ENCODE measurements at regions not wholly inside any gene's neighbourhood (a gene's known extent, or its start where the extent isn't known, plus 50 kb on each side); places are given as distances from the start of the nearest gene placed in this dataset.

DNA sequence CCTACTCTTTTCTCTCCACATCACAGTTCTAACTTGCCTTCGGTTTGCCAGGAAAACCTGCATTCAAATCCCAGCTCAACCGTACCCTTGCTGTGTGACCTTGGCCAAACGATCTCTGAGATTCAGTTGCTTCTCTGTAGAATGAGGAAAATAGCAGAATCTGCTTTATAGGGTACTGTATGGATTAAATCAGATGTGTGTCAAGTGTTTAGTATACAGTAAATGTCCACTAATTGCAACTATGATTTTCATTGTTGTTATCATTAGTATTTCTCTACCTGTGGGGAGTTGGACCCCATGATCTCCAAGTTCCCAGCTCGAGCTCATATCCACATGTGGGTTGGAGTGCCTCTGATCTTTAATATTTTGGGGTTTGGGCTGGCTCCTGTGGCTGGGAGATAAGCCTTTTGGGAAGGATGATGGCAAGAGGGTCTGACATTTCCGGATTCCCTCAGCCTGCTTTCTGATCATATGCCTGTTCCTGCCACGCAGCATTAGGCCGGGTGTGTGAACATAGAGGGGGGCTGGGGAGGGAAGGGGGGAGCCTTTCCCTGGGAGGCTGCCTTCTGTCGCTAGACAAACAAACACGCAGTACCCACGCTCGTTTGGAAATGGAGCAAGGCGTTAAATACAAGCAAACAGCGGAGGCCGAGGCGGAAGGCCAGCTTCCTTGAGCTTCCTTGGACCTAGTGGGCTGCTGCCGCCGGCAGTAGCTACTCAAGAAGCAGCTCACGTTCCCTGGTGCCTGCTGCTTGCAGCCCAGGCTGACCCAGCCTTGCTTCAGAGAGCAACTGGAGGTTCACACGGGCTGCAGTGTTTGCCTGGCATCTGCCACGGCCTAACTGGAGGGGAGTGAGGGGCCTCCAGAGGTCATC is 213.5 kb upstream of the LHX5 start:
- no peak for DNase-seq (ENCODE audit: low spot score)

DNA sequence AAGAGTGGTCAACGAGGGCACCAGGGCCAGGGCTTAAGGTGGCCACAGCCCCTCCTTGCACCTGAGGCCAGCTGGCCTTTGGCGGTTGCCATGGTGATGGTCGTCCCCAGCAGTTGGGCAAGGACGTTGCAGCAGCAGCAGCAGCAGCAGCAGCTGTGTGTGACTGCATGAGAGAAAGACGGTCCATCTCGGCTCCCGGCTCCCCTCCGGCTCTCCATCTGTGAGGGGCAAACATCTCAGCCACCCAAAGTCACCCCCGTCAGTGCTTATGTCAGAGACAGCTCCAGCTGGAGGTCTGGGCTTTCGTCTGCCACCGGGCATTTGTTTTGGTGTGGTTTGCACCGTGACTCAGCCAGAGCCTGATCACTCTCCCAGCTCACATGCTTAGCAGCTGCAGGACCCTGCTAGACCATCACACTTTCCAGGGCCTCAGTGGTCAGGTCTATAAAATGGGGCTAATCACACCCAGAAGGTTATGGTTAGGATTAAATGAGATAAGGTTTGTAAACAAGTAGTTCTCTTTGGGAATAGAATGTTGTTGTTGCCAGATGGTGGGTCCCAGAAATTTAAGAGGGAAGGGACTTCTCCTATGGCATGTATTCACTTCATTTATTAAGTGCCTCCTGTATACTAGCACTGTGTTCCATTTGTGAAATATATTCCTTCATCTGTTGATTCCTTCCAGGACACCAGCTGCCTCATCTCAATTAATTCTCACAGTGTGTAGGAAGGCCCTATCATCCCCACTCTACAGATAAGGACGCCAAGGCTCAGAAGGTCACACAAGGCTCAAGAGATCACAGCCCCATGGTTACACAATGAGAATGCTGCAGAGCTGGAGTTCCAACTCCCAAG is 212.6 kb upstream of the LHX5 start:
- peak; percentile 34 for DNase-seq (ENCODE audit: low spot score)

DNA sequence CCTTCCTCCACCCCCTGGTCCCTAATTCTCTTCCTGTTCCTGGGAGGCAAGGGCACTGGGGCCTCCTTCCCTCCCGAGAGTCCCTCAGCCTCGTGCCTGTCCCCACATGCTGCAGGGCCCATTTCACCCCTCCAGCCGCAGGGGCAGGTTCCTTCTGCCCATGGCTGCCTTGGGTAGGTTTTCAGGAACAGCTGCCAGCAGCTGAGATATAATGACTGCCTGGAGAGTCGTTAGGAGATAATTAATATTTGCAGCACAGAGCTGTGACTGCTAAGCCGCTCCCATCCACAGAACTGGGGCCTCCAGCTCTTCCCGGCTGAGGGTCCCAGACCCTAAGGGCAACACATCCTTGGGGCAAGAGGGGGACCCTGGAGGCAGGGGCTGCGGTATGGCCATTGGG is 211.9 kb upstream of the LHX5 start:
- DNase-seq (ENCODE audit: low spot score) = no peak

GRCh38 chr12:113680868-113681267 is 209.2 kb upstream of the LHX5 start:
- no peak for DNase-seq (ENCODE audit: low spot score)

DNA sequence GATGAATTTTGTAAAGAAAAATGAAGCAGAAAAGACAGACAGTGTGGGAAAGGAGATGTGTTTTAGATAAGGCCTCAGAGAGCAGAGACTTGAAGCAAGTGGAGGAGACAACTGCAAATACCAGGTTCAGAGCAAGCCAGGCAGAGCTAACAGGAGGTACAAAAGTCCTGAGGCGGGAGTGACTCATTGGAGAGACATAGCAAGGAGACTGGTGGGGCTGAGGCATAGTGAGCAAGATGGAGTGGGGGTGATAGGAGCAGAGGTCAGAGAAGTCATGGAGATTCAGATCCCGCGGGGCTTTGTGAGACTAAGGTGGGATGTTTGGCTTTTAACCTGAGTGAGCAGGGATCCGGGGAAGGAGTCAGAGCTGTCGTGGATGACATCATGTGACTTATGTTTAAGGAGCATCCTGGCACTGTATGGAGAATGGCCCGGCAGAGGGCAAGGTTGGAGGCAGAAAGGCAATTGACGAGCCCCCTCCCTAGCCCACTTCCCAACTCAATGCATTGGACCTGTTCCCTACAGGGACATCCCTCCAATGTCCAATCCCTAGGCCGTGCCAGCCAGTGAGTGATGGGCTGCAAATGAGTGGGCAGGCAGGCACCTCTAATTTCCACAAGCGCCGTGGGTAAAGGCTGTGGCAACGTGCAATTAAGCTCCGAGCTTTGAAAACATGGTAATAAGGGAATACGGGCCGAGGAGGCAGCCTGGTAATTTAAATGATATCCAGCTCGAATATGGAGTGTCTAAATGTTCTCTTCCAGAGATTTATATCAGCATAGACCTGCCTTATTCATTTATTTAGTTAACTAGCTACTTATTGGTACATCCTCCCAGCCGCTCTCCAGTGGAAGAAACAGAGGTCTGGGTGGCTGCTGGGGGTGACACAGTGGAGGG is 206.8 kb upstream of the LHX5 start:
- DNase-seq (ENCODE audit: low spot score) = no peak

- DNase-seq (ENCODE audit: low spot score) = no peak
These were observed 204.9 kb upstream of the LHX5 start for GRCh38 chr12:113676547-113676946.

- no peak for DNase-seq (ENCODE audit: low spot score)
These were observed 204.4 kb upstream of the LHX5 start for GRCh38 chr12:113676117-113676516.

- no peak for DNase-seq (ENCODE audit: low spot score)
These were observed 203.3 kb upstream of the LHX5 start for GRCh38 chr12:113674996-113675395.

- DNase-seq (ENCODE audit: low spot score) = no peak
These were observed 202.6 kb upstream of the LHX5 start for GRCh38 chr12:113674302-113674701.

GRCh38 chr12:113673458-113674238 is 202.0 kb upstream of the LHX5 start:
- DNase-seq (ENCODE audit: low spot score) = no peak

DNA sequence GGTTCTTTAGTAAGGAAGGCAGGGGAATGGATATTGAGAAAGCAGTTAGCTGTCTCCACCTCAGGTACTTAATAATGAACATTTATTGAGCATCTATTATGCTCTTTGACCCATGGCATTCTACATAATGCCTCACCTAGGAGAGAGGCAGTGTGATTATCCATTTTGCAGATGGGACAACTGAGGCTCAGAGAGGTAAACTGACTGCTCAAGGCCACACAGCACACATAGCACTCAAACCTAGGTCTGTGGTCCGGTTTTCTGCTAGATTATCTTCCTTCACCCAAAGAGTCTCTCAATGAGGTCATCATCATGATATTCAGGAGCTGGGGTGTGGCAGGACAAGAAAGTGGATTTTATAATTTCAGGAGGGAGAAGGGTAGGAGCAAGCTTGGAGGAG is 199.1 kb upstream of the LHX5 start:
- no peak for DNase-seq (ENCODE audit: low spot score)

- no peak for DNase-seq (ENCODE audit: low spot score)
These were observed 196.1 kb upstream of the LHX5 start for GRCh38 chr12:113667676-113668356.

DNA sequence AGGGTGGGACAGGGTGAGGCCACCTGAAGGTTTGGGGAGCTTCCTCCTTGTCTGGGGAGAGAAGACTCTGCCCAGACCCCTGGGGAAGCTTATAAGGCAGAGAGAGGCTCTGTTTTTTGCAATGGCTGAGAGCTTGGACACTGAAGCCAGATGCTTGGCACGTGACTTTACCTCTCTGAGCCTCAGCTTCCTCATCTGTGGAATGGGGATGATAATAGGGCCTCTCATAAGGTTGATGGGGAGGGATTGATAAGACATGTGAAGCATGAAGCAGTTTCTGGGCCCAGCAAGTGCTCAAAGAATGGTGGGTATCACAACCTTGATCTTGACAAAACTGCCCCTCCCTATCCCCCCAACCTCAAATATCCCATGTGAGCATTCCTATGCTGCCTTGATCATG is 195.4 kb upstream of the LHX5 start:
- DNase-seq (ENCODE audit: low spot score) = no peak

DNA sequence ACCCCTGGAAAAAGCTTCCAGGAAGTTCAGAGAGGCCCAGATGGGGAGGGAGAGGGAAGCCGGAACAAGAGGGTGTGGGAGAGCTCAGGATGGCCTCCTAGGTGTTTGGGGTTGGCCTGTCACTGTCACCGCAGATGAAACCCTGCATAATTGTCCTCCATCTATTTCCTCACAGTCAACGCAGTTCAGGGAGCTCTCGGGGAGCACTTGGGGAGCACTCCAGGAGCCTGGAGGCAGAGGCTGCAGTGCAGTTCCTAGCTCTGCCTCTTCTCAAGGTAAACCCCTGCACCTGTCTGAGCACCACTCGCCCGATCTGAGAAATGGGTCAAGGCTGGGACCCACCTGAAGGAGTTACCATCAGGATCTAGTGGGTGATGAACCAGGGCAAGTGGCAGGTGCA is 194.6 kb upstream of the LHX5 start:
- no peak for DNase-seq (ENCODE audit: low spot score)

DNA sequence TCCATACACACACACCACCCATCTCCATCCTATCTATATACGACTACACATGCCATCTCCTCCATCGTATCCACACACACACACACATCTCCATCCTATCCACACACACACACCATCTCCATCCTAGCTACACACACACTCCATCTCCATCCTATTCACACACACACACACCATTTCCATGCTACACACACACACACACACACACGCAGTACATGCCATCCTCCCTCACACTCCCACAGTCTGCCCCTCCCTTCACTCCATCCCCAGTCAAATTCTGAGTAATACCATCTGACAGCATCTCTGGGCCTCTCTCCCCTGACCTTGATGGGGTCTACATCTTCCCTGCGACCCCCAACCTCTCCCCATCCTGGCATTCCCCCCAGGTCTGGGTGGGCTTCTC is 193.8 kb upstream of the LHX5 start:
- DNase-seq (ENCODE audit: low spot score) = no peak

- no peak for DNase-seq (ENCODE audit: low spot score)
These were observed 192.6 kb upstream of the LHX5 start for GRCh38 chr12:113664224-113664681.

- DNase-seq (ENCODE audit: low spot score) = no peak
These were observed 191.7 kb upstream of the LHX5 start for GRCh38 chr12:113663396-113663795.

DNA sequence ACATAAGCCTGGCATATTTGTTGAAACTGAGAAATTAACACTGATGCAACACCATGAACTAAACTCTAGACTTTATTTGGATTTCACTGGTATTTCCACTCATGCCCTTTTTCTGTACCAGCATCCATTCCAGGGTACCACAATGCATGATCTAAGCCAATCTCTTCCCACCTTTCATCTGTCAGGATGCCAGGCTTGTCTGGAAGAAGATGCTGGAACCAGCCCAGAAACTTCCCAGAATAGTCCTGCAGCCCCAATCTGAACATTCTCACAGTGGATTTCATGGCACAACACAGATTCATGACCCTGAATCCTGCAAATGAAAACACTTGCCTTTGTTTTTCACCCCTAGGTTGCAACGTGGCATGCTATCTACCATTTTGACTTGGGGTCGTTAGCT is 189.3 kb upstream of the LHX5 start:
- DNase-seq (ENCODE audit: low spot score) = no peak

- DNase-seq (ENCODE audit: low spot score) = no peak
These were observed 187.7 kb upstream of the LHX5 start for GRCh38 chr12:113659416-113659815.

GRCh38 chr12:113659015-113659414 is 187.3 kb upstream of the LHX5 start:
- no peak for DNase-seq (ENCODE audit: low spot score)
